ENCODE measurements at regions not wholly inside any gene's neighbourhood (a gene's known extent, or its start where the extent isn't known, plus 50 kb on each side); places are given as distances from the start of the nearest gene placed in this dataset.

DNA sequence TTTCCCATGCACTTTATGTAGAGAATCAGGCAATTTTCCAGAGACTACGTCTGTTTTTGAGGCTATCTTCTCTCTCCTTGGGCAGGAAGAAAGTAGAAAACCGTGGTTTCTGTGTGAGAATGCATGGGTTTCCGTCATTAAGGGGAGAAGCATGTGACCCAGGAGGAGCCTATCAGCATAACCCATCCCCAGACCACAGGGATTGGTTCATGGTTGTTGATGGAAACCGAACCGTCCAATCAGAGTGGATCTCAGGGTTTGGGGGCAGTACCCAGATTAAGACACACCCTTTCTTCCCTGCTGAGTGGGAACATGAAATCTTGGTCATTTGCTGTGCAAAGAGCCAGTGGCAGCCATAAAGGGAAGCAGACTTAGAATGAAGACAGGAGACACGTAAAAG lies 517.8 kb downstream of the MN1 start:
- WGBS, 2 donors = 76 to 85% methylated on average over 6 of the region's 6 CpGs
- no peak for TF ChIP-seq CTCF (IDR thresholded peaks at IDR 0.05; ENCODE audit: control extremely low read depth, extremely low read depth)
- Histone ChIP-seq H3K9me3 (ENCODE audit: control insufficient read depth in 4 of 4, insufficient read depth in 3 of 4, low read length in 3 of 4) (peaks cover 0 to 6% (median 0%) of the 10 kb centered on the region in 4 donors), H3K4me1 (ENCODE audit: control insufficient read depth in 5 of 5, insufficient read depth in 5 of 5, low read length in 5 of 5) (peaks cover 0 to 24% (median 3%) of the 10 kb centered on the region in 5 donors), H3K4me3 (no peak overlapping the region), H3K9ac (ENCODE audit: insufficient read depth in 1 of 2, low read length in 2 of 2) (no peak overlapping the region), H3K27ac (ENCODE audit: low read depth in 1 of 2, low read length in 1 of 2) (no peak overlapping the region), H3K36me3 (ENCODE audit: control insufficient read depth in 4 of 4, insufficient read depth in 4 of 4, low read length in 4 of 4) (no peaks in the 10 kb centered on the region), H3K27me3 (ENCODE audit: control insufficient read depth in 3 of 3, insufficient read depth in 3 of 3, low read length in 2 of 3) (peaks cover 0 to 6% (median 0%) of the 10 kb centered on the region in 3 donors)
- DNase-seq (no peak), ATAC-seq (ENCODE audit: insufficient read depth, low FRiP score) (no peak)

GRCh38 chr22:27284324-27284723 lies 517.2 kb downstream of the MN1 start:
- Histone ChIP-seq H3K9me3 (ENCODE audit: control insufficient read depth in 4 of 4, insufficient read depth in 3 of 4, low read length in 3 of 4) (peaks cover 0 to 6% (median 0%) of the 10 kb centered on the region in 4 donors), H3K27me3 (ENCODE audit: control insufficient read depth in 3 of 3, insufficient read depth in 3 of 3, low read length in 2 of 3) (peaks cover 0 to 6% (median 0%) of the 10 kb centered on the region in 3 donors), H3K9ac (ENCODE audit: insufficient read depth in 1 of 2, low read length in 2 of 2) (no peak overlapping the region), H3K4me3 (no peak overlapping the region), H3K27ac (ENCODE audit: low read depth in 1 of 2, low read length in 1 of 2) (no peak overlapping the region), H3K4me1 (ENCODE audit: control insufficient read depth in 5 of 5, insufficient read depth in 5 of 5, low read length in 5 of 5) (peaks cover 0 to 24% (median 3%) of the 10 kb centered on the region in 5 donors), H3K36me3 (ENCODE audit: control insufficient read depth in 4 of 4, insufficient read depth in 4 of 4, low read length in 4 of 4) (no peaks in the 10 kb centered on the region)
- 91 to 97% methylated on average over 7 of the region's 7 CpGs for WGBS, 2 donors
- no peak for TF ChIP-seq CTCF (IDR thresholded peaks at IDR 0.05; ENCODE audit: control extremely low read depth, extremely low read depth)
- DNase-seq (no peak), ATAC-seq (ENCODE audit: insufficient read depth, low FRiP score) (no peak)

DNA sequence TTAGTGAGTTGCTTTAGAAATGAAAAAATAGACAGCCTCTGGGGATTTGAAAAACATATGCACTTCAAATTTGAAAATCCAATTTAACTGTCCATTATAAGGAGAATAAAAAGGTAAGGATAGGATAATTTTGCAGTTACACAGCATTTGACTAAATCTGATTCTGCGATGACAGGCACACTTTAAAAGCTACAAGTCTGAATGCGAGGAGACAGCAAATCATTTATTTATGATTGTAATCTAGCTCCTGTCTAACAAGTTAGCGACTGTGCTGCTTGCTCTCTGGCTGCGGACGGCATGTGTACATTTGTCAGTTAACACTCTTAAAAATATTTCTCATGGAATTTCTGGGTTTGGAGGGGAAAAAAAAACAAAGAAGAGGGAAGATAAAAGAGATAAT lies 514.8 kb downstream of the MN1 start:
- no peak overlapping the region for H3K27ac ChIP-seq (ENCODE audit: low read depth in 1 of 2, low read length in 1 of 2)
- no peak for TF ChIP-seq CTCF (IDR thresholded peaks at IDR 0.05; ENCODE audit: control extremely low read depth, extremely low read depth)
- no peaks in the 10 kb centered on the region for H3K36me3 ChIP-seq (ENCODE audit: control insufficient read depth in 4 of 4, insufficient read depth in 4 of 4, low read length in 4 of 4)
- ATAC-seq (ENCODE audit: insufficient read depth, low FRiP score) = no peak
- WGBS, 2 donors = 57 to 82% methylated on average over 5 of the region's 5 CpGs
- no peak overlapping the region for H3K4me3 ChIP-seq
- H3K9me3 ChIP-seq (ENCODE audit: control insufficient read depth in 4 of 4, insufficient read depth in 3 of 4, low read length in 3 of 4) = peaks cover 0 to 6% (median 0%) of the 10 kb centered on the region in 4 donors
- H3K27me3 ChIP-seq (ENCODE audit: control insufficient read depth in 3 of 3, insufficient read depth in 3 of 3, low read length in 2 of 3) = peaks cover 0 to 6% (median under 1%) of the 10 kb centered on the region in 3 donors
- H3K4me1 ChIP-seq (ENCODE audit: control insufficient read depth in 5 of 5, insufficient read depth in 5 of 5, low read length in 5 of 5) = peaks cover 0 to 24% (median 3%) of the 10 kb centered on the region in 5 donors
- no peak overlapping the region for H3K9ac ChIP-seq (ENCODE audit: insufficient read depth in 1 of 2, low read length in 2 of 2)
- peak in 2 of 3 donors; percentile 17 to 32 for DNase-seq

All from lung (tissue), 11 donors.